Amygdala (tissue), 56 donors: ENCODE measurements at regions not wholly inside any gene's neighbourhood (a gene's known extent, or its start where the extent isn't known, plus 50 kb on each side); places are given as distances from the start of the nearest gene placed in this dataset.
"Not testable (repeated sequence)": the region's sequence is repeated elsewhere in the genome, so short reads cannot be mapped to it uniquely, and the experiment has no call there.

Experiments
- DNase-seq, 56 donors: peaks; one replicate each; lab custom pipeline; 2025; lab: John Stamatoyannopoulos, UW

GRCh38 chr6:49284180-49284579 is 178.9 kb downstream of the MMUT start:
- DNase-seq, result no peak

- DNase-seq, result not testable (repeated sequence)
Observed at GRCh38 chr6:49274809-49275769, 188.0 kb downstream of the MMUT start.

GRCh38 chr6:49269190-49269589 is 193.9 kb downstream of the MMUT start:
- DNase-seq, result no peak

- no peak for DNase-seq
Observed at GRCh38 chr6:49264909-49265308, 198.1 kb downstream of the MMUT start.

GRCh38 chr6:49264496-49264895 is 198.6 kb downstream of the MMUT start:
- no peak for DNase-seq

- peak in 1 of 56 donors; percentile 3 for DNase-seq
Observed at GRCh38 chr6:49257549-49257948, 205.5 kb downstream of the MMUT start.

GRCh38 chr6:49255335-49255734 is 207.7 kb downstream of the MMUT start:
- no peak for DNase-seq

- no peak for DNase-seq
Observed at GRCh38 chr6:49252901-49253300, 210.2 kb downstream of the MMUT start.

- DNase-seq, result no peak
Observed at GRCh38 chr6:49233483-49233882, 229.6 kb downstream of the MMUT start.

- DNase-seq, result no peak
Observed at GRCh38 chr6:49225471-49225870, 237.6 kb downstream of the MMUT start.

GRCh38 chr6:49220293-49220692 is 242.8 kb downstream of the MMUT start:
- DNase-seq, result no peak

GRCh38 chr6:49205526-49205925 is 257.5 kb downstream of the MMUT start:
- no peak for DNase-seq

- no peak for DNase-seq
Observed at GRCh38 chr6:49202924-49203536, 260.0 kb downstream of the MMUT start.

- DNase-seq, result no peak
Observed at GRCh38 chr6:49198015-49198414, 265.0 kb downstream of the MMUT start.

GRCh38 chr6:49162379-49162778 is 300.7 kb downstream of the MMUT start:
- not testable (repeated sequence) for DNase-seq

GRCh38 chr6:49155316-49155715 is 307.7 kb downstream of the MMUT start:
- no peak for DNase-seq

GRCh38 chr6:49151957-49152356 is 311.1 kb downstream of the MMUT start:
- DNase-seq, result no peak

- DNase-seq, result no peak
Observed at GRCh38 chr6:49151461-49151860, 311.6 kb downstream of the MMUT start.

- DNase-seq, result no peak
Observed at GRCh38 chr6:49151033-49151432, 312.0 kb downstream of the MMUT start.

- DNase-seq, result no peak
Observed at GRCh38 chr6:49145280-49145679, 317.8 kb downstream of the MMUT start.

GRCh38 chr6:49142421-49143151 is 320.5 kb downstream of the MMUT start:
- no peak for DNase-seq
